HG02840 (cell line): ENCODE measurements at regions not wholly inside any gene's neighbourhood (a gene's known extent, or its start where the extent isn't known, plus 50 kb on each side); places are given as distances from the start of the nearest gene placed in this dataset.

Source experiments
- ATAC-seq: cut with Tn5 transposase; IDR thresholded peaks from one replicate; pipeline ENCODE4 v1.9.1; 2021; ENCODE audit warnings: mild to moderate bottlenecking, moderate library complexity, moderate number of reproducible peaks; ENCODE audit not compliant: unreplicated experiment, low FRiP score

DNA sequence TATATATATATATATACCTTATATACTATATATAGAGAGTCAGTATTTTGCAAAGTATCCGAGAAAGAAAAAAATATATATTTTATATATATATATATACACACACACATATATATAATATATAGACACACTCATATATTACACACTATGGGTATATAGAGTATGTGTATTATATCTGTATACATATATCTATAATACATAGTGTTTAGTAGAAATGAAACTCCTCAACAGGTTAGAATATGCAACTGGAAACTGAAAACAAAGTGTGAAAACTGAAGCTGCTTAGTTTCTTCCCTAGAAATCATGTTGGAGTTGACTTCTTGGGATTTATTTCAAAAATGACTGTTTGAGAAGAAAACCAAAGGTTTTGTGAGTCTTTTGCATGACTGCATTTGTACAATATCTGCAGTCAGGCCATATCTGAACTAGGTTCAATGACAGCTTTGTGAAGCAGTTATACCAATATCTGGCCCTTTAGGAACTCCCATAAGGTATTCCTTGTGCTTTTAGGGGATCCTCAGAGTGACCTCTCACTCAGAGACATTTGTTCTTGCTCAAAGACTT lies 284.1 kb downstream of the CASP12 start:
- no peak for ATAC-seq

DNA sequence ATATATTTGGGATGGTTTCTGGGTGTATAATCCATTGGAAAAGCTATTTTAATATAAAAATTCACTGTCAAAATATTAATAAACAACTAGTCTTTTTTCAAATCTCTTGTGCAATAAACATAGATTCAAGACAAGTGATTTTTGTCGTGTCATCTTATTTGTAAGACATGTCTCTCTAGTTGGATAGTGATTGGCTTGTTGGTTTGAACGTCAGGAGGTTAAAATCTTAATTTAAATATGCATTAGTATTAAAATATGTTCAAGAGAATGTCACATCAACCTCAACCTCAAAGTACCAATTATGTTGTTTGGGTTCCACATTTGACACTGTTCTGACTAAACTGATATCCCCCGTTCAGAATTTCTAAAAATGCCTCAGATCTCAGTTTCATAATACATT lies 287.6 kb downstream of the CASP12 start:
- no peak for ATAC-seq

DNA sequence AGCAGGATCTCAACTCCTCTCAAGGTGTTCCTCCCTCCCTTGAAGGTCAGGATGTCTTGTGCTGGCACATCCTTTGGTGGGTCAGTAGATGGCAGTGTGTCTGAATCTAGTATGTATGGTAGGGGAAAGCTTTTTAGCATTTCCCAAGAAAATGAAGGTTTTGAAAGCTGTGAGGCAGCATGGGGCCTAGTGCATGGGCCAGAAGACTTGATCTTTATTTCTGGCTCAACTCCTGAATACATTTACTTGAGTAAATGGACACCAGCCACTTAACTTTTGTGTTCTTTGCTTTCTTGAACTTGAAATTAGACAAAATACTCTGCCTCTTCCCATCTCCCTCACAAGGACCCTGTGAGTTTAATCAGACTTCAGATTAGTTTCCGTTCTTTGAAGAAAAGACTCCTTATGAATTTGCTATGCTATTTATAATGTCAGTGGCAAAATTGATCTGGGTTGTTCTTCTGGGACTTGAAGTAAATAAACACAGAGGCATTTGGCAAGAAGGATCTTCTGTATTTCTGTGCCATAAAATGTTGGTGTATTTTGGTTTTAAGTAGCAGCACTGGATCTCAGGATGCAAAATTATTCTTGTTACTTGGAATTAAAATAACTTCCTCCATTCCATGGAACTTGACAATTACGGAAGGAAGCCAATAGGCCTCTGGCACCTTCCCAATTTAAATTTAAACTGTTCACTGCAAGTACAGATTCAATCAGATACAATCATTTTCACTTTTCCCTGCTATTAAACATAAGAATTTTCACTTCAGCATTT lies 288.8 kb downstream of the CASP12 start:
- ATAC-seq, result no peak

DNA sequence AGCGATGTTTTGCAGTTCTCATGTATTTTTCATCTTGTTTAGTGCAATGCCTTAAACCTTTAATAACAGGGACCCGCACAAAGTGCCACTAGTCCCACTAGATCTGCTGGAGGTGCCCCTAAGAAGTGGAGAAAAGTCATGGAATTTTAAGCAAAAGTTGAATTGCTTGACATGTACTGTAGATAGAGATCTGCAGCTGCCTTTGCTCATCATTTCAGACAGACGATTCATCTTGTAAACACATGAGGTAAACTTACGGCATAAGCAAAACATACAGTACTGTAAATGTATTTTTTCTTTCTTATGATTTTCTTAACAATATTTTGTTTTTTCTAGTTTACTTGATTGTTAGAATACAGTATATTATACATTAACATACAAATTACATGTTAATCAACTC lies 295.6 kb downstream of the CASP12 start:
- no peak for ATAC-seq

DNA sequence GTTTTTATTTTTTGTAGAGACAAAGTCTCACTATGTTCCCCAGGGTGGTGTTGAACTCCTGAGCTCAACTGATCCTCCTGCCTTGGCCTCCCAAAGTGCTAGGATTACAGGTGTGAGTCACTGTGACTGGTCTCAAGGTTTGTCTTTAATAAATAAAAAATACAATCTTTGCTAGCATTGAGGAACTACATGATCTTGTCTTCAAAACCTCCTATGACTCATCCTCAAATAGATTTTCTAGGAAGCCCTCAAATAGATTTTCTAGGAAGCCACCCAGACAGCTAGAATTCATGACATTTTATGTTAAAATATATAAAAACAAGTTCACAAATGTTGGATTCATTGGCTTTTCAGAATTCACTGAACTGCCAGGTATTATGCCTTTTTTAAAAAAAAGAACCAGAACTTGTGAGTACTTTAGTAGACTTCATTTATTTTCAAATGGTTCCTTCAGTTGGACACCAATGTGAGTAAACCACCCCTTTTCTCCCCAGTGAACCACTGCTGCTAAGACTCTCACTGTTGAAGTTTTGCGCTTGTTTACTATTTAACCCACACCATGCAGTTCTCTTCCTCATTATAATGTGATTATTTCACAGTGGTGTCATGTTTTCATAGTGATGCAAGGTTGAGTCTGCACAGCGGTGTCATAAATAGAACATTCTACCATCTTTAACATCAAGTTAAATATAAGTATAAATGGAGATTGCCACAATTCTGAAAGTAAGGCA lies 303.9 kb downstream of the CASP12 start:
- no peak for ATAC-seq

DNA sequence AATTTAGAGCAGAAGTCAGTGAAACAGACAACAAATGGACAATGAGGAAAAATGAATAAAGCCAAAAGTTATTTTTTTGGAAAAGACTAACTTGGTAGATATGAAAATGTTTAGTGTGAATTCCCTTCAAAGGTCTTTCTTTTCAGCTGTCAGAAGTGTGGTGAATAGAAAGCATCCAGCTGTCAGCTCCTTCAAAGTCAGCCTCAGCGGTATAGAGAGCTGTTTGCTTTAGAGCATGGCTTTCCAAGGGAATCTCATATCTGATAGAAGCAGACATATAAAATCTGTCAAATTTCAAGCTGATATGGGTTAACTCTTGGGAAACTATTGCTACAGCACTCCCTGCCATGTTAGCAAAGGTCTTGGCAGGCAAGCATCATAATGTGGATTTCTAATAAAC lies 309.3 kb downstream of the CASP12 start:
- ATAC-seq, result no peak

DNA sequence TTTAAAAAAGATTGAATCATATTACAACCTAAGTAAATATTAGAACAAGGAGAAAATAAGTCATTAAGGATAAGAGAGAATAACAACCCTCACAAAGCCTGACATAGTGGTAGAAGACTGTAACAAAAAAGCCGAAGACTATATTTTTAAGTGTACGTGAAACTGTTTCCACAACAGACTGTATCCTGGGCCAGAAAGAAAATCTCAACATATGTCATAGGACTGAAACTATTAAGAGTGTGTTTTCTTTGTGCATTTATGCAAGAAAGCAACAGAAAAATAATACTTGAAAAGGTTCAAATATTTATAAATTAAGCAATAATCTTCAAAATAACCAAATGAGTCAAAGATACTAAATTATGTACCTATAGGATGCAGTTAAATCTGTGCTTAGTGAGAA lies 309.8 kb downstream of the CASP12 start:
- ATAC-seq, result no peak

DNA sequence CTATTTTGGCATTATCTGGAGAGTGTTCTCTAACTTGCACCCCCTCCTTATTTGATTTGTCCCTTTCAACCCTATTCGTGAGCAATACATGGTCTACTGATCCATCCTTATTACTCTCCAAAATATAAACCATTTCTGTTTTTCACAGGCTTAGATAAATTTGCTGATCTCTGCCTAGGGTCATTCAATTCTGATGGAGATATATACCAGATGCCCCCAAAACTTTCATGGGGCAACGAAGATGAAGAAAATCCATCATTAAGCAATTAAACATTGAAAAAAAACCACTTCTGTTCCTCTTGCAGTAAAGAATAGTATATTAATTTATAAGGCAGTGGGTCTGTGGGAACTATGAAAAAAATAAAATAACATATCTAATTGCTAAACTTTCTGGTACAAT lies 313.4 kb downstream of the CASP12 start:
- ATAC-seq, result no peak

DNA sequence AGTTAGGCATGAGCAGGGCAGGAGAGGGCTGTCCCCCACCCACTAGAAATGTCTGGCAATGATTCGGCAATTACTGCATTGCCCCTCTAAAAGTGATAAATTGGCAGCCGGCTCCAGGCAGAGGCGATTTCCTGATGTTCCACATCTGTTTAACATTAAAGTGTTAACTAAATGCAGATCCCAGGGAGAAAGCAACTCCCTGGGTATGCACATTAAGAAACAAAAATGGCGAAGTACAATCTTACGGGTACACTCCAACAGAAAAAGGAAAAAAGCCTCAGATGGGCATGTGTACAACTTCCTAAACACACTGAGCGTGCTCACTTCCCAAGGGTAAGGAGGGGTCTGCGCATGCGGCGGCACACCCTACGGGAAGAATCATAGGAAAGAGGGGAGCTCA lies 314.4 kb downstream of the CASP12 start:
- ATAC-seq, result no peak

DNA sequence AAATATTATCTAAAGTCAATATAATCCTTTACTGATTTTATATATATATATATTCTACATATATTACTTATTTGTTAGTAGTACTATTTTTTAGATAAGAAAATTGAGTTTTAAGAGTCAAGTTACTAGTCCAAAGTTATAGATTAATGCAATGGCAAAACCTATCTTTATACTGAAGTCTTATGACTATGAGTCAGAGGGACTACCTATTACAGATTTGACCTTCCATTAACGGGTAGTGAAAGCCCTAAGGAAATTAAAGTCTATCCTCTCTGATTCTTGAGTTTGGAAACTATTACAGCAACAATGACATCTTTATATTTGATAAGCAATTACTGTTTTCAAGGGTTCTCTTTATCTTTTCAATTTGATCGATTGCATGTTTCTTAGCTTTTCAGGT lies 315.8 kb downstream of the CASP12 start:
- no peak for ATAC-seq

DNA sequence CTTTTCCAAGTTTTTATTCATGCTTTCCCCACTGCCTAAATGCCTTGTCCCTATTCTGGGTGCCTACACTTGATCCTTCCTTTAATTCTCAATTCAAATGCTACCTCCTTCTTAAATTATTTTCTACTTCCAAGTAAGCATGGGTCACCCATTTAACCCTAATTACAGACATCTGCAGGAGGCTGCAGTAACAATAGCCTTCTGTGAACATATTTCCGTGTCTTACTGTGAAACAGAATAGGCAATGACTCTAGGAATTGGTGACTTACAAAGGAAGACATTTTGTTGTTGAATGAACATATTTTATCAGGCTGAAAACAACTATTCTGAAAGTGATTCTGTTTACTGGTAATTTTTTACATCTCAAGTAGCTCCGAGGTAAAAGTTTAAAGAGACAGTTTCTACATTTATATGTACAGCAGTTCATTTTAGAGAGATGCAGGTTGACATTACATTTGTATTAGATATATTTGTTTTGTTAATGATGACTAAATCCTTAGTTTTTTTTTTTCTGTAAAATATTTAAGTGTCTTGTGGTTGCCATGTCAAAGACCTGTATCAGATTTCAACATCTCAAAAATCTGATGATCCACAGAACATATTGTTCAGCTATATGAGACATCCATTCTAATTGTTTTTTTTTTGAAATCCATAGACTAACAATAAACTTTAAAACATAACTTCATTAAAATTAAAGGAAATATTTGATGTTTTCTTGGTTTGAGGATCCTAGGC lies 316.8 kb downstream of the CASP12 start:
- no peak for ATAC-seq

DNA sequence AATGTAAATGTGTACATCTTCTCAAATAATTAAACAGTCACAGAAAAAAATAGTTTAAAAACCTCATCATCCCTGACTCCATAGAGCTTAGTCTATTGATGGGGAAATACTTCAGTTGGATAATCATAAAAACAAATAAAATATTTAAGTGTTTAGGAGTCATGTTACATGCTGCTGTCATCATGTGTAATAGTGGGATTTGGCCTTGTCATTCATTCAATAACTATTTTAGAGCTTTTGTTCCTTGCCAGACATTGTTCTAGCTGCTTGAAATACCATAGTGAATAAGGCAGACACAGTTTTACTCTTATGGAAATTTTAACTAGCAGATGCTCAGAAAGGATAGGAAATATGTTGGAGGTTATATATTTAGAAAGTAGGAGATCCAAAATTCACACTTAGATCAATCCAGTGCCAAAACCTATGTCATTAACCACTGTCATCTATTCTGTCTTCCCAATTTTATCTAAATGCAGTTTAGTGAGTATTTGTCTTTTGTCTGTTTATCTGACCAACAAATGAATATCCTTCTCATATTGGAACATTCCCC lies 324.7 kb downstream of the CASP12 start:
- ATAC-seq, result no peak

DNA sequence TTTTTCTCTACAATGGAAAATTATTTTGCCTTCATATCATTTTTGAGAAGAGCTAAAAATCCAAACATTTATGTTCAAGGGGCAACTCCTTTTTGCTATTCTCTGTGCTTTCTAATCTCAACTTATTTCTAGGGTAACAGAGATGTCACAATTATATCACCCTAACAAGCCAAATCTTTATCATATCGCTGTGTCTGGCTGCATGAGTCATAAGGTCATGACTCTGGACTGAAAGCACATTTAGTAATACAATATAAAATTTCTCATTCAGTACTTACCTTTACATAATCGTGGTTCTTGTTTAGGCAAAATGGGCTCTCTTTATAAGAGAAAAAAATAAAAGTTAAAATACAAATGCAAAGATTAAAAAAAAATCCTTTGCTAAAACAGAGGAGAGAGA lies 326.0 kb downstream of the CASP12 start:
- no peak for ATAC-seq

DNA sequence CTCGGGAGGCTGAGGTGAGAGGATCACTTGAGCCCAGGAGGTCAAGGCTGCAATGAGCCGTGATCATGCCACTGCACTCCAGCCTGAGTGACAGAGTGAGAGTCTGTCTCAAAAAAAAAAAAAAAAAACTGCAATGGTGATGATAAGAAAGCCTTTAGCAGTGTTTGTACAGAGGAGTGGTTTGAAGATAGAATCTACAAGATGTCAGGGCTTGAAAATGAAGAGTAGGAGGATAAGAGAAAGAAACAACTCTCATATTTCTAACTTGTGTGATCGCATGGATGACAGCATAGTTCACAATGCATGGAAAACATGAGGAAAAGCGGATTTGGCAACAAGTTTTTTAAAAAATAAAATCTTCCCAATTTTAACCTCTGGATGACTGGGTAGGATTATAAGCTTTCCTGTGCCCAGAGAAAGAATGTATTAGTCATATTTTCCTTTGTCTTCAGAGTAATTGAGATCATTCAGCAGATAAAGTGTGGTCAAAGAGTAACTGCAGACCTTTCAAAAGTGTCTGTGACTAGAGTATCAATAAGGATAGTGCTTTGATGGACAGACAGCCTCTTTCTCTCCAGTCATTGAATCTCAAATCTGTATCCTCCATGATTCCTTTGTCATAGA lies 328.1 kb downstream of the CASP12 start:
- no peak for ATAC-seq

DNA sequence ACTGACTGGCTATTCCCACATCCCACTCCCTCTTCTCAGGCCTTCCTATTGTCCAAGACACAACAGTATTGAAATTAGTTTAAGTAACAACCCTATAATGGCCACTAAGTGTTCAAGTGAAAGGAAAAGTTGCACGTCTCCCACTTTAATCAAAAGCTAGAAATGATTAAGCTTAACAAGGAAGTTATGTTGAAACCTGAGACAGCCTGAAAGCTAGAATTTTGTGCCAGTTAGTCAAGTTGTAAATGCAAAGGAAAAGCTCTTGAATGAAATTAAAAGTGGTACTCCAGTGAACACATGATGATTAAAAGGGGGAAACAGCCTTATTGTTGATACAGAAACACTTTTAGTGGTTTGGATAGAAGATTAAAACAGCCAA lies 332.7 kb downstream of the CASP12 start:
- no peak for ATAC-seq

DNA sequence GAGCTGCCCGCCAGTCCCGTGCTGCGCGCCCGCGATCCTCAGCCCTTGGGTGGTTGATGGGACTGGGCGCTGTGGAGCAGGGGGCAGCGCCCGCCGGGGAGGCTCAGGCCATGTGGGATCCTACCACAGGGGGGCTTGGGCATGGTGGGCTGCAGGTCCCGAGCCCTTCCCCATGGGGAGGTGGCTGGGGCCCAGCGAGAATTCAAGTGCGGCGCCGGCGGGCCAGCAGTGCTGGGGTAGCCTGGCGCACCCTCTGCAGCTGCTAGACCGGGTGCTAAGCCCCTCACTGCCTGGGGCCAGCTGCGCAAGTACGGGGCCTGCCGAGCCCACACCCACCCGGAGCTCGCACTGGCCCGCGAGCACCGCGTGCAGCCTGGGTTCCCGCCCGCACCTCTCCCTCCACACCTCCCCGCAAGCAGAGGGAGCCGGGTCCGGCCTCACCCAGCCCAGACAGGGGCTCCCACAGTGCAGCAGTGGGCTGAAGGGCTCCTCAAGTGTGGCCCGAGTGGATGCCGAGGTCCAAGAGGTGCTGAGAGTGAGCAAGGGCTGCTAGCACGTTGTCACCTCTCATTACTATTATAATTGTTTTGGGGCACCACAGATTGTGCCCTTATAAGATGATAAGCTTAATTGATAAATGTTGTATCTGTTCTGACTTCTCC lies 333.2 kb downstream of the CASP12 start:
- no peak for ATAC-seq

DNA sequence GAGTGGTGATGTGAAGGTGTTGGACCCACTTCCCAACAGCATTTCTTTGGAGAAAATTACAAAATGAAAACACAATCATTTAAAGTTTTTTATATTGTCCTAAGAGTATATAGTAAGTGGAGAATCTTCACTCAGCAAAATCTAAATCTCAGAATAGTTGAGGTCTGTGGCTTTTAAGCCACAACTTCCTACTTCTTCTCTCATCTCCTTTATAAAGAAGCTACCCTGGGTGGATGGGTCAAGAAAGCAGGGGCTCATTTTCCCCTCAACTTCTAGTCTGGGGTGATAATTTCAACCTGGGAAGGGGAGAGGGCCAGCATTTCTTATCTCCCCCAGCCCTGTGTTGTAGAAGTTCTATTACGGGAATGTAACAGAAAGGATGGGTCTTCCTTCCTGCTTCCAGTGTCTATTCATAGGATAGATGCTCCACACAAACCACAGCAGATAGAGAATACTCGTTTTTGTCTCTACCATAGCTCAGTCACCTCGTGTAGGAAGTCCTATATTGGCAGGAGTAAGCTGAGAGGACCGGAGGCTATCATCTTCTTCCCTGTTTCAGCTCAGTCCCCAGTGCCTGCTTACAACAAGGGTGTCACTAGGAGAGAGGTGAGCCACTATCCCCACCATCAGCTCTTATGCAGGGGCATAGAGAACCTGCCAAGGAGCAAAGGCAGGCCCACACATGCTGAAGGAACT lies 341.5 kb downstream of the CASP12 start:
- no peak for ATAC-seq

DNA sequence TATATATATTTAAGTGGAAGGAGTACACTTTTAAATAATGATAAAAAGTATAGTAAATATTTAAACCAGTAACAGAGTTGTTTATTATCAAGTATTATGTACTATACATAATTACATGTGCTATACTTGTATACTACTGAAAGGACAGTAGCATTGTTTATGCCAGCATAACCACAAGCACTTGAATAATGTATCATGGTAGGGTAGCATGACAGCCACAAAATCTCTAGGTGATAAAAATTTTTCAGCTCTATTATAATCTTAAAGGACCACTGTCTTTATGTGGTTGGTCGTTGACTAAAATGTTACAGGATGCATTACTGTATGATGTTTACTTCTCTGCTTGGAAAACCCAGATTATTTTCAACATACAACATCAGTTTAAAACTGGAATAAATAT lies 349.2 kb downstream of the CASP12 start:
- ATAC-seq, result no peak

DNA sequence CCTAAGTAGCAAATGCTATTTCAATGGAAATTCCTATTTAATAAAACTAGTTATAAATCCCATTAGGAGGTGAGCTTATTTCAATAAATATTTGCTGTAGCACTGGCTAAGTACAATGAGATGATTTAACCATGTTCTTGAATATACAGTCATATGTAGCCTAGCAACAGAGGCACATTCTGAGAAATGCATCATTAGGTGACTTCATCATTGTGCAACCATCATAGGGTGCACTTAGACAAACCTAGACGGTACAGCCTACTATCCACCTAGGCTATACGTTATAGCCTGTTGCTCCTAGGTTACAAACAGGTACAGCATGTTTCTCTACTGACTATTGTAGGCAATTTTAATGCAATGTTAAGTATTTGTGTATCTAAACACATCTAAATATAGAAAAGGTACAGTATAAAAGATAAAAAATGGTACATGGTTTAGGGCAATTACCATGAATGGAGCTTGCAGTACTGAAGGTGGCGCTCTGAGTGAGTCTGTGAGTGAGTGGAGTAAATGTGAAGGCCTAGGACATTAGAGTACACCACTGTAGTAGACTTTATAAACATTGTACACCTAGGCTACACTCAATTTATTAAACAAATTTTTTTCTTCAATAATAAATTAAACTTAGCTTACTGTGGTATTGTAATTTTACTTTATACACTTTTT lies 350.1 kb downstream of the CASP12 start:
- no peak for ATAC-seq
